22Rv1 (cell line): ENCODE measurements at regions not wholly inside any gene's neighbourhood (a gene's known extent, or its start where the extent isn't known, plus 50 kb on each side); places are given as distances from the start of the nearest gene placed in this dataset.

Source experiments
- CTCF ChIP-seq: fragments of 450-650 bp; IDR thresholded peaks from 2 replicates; pipeline ENCODE4 v1.5.1; 2017; ENCODE audit warnings: mild to moderate bottlenecking
- ZFX ChIP-seq: fragments of 450-650 bp; IDR thresholded peaks from 2 replicates; pipeline ENCODE4 v1.6.1; 2017; ENCODE audit warnings: antibody characterized with exemption, borderline replicate concordance

- TF ChIP-seq CTCF (no peak), ZFX (no peak)
These were observed 56.2 kb downstream of the CRPPA start for GRCh38 chr7:16365177-16365576.
